HG03103 (cell line): ENCODE measurements at regions not wholly inside any gene's neighbourhood (a gene's known extent, or its start where the extent isn't known, plus 50 kb on each side); places are given as distances from the start of the nearest gene placed in this dataset.

Experiments used
- ATAC-seq: cut with Tn5 transposase; IDR thresholded peaks from one replicate; pipeline ENCODE4 v1.9.1; 2021; ENCODE audit warnings: low read depth; ENCODE audit not compliant: unreplicated experiment

DNA sequence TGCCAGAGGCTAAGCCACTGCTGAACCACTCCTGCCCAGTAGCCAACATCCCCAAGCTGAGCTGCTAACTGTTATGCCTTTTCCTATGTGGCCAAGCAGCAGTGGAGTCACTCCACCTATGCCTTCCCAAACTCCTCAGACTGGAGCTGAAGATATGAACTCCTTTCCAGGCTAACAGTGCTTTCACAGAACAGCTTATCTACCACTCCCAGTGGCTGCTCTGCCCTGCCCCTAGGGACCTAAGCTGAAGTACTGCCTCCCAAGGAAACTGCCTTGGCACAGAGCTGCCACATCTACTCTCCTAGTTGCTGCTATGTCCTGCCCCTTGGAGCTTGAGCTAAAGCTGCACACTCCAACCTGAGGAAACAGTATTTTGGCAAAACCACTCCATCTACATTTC lies 275.9 kb downstream of the RBM43 start:
- ATAC-seq, result no peak

DNA sequence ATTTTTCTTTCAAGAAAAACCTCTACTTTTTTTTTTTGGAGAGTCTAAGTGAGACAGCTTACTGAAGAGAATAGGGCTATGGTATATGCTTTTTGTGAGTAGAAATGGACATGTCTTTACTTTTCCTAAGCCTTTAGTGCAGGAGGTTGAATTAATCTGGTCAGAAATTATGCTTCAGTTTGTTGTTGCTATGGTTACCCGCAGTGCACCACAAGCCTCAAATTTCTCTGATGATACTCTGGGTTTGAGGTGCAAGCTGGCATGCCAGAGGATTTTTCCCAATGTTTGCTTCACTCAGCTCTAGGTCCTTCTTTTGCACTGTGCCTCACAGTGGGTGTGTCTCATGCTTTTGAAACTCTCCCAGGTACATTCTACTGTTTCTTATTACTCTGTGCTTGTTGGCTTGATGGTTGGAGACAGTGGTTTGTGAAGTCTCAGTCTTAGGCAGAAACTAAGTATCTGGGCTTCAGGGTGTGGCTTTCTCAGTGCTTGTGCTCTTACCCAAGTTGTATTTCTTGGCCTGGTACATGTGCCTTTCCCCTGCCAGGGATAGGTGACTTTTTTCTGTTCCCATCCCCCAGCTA lies 278.3 kb downstream of the RBM43 start:
- ATAC-seq, result no peak

DNA sequence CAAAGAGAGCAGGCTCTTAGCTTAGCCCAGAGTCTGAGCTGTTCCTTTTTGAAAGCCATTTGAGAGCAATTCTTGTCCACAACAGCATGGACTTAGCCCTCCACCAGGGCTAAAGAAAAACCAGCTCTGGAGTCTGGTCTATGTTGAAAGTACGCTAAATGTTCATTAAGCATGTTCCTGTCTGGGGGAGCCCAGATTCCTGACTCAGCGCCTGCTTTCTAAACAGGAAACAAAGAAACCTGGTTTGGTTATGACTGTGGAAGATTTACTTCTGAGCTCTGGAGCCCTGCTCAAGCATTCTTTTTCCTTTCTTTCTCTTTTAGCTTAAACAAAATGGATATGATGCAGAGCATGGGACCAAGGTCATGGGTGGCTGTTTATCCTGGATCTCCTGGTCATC lies 279.8 kb downstream of the RBM43 start:
- no peak for ATAC-seq

DNA sequence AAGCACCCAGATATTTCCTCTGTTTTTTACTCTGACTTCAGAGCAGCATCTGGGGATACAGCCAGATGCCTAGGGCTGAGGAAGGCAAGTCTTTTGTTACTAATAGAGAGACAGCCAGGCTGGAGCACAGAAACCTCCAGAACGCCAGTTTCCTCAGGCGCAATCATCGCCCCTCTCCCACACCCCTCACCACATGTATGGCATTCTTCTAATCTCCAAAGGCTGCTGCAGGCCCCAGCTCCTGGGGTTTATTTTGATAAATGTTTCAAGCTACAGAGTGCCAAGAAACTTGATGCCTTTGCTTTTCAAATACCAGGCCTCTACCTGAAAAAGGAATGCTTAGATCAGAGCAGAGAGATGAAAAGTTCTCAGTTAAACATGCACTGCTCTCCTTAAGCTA lies 283.6 kb downstream of the RBM43 start:
- ATAC-seq, result no peak

DNA sequence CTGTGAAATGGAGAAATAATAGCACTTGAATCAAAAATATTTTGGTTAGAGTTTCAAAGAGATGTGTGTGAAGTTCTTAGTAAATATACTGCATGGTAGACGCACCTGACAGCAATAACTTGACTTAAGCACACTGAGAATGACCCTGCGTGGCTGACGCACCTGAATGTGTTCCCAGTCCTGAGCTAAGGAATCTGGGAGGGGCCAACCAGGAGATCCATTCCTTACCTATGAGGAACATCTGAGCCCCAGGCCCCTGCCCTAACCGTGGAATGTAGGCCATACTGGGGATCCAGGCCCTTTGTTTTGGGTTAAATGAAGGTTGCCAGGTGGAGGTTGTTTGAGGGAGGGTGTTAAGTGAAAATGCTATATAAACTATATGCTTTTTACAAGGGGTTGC lies 284.4 kb downstream of the RBM43 start:
- no peak for ATAC-seq

DNA sequence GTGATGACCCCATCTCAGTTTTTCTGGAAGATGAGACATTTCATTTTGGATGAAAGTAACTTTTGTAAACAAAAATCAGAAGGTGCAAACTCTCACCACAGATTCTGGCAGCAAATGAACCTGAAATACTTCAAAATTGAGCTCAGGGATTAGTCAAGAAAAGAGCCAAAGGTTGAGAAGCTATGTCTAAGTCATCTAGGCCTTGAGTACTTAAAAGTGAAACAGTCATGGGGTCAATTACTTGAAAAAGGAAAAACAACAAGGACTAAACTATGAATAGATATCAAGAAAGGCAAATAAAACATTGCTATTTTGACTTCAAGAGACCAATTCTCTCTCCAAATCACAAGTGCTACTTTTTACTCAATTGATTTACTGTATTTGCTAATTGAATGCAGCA lies 285.1 kb downstream of the RBM43 start:
- ATAC-seq, result no peak

DNA sequence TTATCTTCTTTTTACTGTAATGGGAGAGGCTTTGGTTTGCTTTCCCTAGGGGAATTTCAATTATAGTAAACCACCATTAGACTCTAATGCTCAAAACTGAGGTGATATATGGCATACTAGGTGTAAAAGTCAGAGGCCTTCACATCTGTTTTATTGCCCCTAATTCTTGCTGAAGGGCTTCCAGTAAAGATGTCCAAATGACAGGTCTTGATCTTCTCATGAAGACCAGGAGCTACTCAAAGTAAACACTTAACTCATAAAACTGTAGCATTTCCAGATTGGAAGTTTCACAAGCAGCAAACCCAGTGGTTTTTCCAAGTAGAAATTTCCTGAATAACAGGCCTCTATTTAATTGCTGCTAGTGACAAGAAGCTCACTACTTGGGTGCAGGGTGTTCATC lies 286.8 kb downstream of the RBM43 start:
- ATAC-seq, result no peak

DNA sequence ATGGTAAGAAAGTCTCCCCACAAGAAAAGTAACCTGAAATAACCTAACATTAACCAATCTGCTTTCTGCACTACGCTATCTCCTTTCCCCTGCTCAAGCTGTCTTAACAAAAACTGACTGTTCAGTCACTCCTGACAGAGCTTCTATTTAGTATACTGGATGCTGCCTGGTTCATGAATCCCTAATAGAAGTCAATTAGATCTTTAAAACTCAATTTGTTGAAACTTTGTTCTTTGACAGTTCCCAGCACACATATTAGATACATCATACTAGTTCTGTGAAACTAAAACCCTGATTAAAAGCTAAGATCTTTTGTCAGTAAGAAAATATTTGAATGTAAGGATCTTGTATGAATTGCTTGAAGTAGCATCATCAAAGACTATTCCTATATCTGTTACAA lies 287.4 kb downstream of the RBM43 start:
- no peak for ATAC-seq

DNA sequence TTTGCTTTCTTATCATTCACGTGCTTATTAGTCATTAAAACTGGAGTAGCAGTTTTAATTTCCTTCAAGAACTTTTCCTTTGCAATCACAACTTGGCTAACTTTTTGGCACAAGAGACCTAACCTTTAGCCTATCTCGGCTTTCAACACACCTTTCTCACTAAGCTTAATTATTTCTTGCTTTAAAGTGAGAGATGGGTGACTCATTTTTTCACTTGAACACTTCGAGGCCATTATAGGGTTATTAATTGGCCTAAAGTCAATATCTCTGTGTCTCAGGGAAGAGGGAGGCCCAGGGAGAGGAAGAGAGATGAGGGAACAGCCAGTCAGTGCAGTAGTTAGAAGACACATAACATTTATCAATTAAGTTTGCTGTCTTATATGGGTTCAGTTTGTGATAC lies 289.8 kb downstream of the RBM43 start:
- no peak for ATAC-seq

DNA sequence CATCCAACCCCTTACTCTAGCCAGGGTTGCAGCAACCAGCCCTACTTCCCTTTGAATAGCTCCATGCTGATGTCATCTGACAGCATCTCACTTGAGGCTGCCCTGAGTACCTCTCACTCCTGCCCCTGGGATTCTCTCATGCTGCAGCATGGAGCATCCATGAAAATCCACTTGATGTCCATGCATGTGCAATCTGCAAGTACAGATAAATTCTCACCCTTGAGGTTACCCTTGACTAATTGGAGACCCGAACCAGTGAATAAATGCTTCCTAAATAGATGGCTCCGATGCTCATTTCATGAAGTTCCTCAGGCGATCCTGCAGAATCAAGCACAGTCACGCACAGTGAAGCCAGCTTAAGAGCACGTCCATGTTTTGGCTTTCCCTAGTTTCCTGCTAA lies 298.3 kb downstream of the RBM43 start:
- ATAC-seq, result no peak

DNA sequence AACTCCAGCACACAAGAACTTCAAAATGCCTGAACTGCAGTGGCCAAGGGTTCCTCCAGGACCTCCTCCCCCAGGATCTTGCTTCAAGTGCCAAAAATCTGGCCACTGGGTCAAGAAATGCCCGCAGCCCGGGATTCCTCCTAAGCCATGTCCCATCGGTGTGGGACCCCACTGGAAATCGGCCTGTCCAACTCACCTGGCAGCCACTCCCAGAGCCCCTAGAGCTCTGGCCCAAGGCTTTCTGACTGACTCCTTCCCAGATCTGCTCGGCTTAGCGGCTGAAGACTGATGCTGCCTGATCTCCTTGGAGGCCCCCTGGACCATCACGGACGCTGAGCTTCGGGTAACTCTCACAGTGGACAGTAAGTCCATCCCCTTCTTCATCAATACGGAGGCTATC lies 306.4 kb downstream of the RBM43 start:
- no peak for ATAC-seq

DNA sequence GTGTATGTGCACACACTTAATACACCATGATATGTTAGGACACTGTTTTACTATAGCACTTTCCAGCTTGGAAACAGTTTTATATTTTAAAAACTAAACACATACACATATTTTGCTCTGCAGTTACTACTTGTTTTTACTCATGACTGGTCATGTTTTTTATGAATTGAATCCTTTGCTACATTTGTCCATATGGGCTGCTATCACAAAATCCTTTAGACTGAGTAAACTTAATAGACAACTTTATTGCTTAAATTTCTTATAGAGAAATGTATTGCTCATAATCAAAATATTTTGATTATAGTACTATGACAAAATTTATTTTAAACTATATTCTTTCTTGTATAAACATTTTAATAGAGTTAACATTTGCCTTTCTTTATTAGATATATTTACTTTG lies 314.8 kb downstream of the RBM43 start:
- ATAC-seq, result no peak

DNA sequence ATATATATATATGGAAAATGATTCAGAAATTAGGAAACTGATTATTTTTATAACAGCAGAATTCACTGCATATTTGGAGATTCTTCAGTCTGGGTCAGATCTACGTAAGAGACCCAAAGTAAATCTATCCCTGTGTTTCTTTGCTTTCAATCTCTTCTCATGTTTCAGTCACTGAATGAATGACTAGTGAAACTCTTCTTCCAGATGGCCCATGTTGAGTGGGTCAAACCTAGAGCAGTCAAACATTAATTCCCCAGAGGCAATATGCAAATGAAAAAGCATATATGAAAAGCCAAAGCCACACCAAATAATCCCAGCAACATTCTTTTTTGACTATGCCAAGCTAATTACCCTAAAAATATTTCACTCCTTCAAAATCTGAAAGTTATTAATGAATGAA lies 317.3 kb downstream of the RBM43 start:
- no peak for ATAC-seq

DNA sequence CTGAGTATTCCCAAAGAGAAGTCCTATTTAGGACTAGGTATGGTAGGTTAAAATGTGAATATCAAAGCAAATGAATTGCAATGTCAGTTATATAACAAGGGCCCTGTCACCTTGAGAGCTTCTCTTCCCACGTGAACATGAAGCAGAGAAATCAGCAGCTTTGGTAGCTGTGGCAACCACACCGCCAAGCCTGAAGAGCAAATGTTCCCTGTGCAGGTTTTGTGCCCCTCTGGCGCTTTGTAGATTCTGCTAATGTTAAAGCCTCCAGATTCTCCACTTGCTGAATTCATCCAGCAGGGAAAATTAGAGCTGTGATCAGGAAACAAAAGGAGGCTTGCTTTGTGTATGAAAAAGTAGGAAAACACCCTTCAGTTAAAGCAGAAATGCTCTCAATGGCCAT lies 322.6 kb downstream of the RBM43 start:
- ATAC-seq, result no peak

DNA sequence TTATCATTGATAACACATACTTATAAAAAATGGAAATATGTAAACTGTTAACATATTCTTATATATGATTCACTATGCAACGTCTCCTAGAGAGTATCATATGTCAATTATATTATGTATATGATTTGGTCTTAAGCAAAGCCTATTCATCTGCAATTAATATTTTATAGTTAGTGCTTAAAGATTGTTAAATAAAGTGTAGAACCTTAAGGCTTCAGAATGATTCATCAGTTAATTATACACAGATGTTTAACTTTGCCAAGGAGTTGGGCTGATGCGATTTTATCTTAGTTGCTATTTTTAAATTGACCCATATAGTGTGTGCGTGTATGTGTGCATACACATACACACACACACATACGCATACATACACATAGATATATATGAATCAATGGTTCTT lies 323.1 kb downstream of the RBM43 start:
- no peak for ATAC-seq

DNA sequence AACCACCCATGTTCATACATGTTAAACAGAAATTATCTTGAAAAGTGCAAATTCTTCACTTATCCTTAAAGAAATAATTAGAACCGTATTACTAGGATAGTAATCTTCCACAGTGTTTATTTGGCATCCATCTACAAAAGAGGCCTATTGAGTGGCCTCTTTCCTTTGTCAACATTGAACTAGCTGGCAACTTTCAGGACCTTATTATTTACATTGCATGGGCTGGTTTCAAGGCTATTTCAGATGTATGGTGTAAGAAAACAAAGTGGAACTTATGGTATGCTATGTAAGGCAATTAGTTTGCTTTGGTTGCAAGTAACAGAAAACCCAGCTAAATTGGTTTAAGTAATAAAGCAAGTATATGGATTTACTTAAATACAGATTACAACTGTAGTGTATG lies 324.6 kb downstream of the RBM43 start:
- no peak for ATAC-seq

DNA sequence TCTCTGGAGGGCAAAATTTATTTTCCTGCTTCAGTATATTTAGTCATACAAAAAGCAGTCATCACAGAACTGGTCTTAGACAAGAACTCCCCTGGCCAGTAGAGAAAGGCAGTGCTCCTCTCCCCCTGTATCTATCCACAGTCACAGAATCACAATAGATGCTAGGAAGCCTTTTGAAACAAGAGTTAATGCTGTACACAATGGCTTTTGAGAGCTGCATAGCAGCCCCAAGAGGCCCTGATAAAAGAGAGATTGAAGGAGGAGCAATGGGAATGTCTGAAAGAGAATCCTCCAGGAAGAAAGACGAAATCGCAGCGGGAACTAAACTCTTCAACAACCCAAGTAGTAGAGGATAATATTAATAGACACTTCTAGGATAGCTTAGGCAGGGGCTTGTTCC lies 330.2 kb downstream of the RBM43 start:
- no peak for ATAC-seq

DNA sequence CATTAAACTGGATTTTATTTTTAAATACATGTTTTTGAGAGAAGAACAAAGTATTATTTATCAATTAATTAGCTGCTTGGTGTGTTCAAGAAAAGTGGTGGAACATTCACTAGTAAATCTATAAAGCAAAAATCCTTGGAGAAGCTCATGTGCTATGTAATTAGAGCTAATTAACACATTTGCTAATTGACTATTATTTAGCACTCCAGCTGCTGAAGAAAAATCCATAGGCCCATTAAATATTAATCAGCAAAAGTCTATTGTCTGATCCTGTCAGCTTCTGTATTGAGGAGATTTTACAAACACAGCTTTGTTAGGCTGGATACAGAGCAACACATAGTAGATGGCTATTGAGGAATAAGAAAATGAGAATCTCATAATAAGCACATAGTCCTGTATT lies 336.1 kb downstream of the RBM43 start:
- ATAC-seq, result no peak

DNA sequence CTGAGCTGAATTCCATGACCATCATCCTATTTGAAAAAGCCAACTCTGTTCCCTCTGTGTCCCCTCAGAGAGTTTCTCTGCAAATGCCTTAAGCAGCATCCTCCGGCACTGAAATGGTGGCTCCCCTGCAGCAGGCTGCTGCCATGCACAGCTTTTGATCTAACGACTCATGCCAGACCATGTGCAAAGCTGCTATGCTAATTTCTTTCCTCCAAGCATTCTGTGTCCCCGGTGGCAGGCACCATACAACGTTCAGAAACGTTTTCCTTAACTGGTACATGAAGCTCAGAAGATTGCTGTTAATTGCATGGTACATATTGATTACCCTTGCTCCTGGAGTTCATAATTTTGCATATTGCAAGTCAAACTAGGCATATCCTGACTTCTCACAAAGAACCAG lies 336.8 kb downstream of the RBM43 start:
- no peak for ATAC-seq

DNA sequence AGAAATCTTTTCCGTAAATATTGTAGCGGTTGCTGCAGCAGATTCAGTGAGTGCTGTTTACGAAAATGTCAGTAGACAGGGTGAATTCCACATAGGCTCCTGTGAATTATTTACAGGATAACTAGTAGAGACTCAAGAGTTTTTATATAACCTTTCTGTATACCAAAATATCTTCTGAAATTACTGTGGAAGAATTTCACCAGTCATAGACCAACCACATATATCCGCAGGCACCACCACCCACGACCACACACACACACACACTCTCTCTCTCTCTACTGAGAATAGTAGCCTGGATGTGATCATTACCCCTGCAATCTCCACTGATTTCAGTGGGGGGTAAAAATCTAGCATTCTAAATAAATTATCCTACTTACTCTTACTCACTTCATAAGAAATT lies 341.8 kb downstream of the RBM43 start:
- ATAC-seq, result no peak

DNA sequence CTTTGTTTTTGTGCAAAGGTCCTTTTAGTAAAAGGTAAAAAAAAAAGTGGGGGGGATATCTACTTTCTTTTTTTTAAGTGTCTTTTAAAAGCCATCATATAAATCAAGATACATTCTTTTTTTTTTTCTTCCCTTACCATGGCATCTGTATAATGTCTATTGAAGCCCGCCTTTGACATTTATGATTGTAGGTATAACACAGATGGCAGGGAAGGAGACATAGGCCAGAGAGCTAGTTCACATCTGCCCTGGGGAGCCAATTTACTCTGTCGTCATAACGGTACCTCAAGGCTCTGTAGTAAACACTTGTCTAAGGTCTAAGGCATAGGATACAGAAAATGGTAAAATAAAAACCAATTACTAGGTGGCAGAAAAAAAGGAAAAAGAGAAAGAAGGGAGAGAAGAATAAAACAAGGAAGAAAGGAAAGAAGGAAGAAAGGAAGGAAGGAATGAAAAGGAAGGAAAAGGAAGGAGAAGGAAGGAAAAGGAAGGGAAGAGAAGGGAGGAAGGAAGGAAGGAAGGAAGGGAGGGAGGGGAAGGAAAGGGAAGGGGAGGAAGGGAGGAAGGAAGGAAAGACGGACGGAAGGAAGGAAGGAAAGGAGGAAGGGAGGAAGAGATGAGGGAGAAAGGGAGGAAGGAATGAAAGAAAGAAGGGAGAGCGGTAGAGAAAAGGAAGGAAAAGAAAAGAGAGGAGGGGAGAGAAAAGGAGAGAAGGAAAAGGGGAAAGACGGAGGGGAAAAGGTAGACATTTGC lies 343.5 kb downstream of the RBM43 start:
- ATAC-seq, result no peak

DNA sequence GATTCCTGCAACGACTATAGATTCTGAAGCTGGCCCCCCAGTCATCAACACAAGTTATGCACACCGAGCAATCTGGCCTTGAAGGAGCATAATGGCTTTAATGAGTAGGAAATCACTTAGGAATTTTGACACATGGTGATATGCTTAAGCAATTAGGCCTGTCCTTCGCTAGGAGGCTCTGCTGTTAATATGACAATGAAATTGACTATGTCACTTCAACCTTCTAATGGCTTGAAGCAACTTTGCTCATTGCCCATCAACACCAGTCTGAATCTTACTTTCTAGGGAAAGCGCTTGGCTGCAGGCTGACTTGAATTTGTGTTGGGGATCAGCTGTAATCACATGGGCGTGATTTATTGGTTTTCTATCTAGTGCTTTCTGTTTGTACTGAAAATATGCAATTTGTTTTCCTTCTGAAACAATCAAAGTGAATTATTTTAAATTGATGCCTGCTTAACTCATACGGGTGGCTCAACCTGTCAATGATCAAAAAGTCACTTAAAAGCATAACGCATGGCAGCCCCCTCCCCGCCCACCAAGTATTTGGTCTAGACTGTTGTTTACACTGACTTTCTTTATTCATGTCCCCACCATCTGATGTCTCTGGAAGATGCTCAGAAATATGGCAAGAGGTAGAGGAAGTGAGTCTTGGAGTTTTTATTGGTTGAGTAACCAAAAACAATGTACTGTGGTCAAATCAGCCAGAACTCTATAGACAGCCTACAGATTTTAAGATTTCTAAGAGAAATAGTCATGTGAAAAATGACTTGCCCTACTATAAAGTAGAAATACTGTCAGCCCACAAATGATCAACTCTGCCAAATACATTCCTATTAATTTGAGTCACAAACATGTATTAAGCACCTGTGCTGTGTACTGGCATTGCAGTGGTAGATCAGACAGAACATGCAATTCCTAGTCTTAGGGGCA lies 344.9 kb downstream of the RBM43 start:
- no peak for ATAC-seq
